ENCODE measurements at regions not wholly inside any gene's neighbourhood (a gene's known extent, or its start where the extent isn't known, plus 50 kb on each side); places are given as distances from the start of the nearest gene placed in this dataset.

GRCh38 chr11:128172046-128172878 is 415.1 kb downstream of the ETS1 start:
- TF ChIP-seq ZNF274 (IDR thresholded peaks at IDR 0.05; ENCODE audit: low read depth, low read length) = no peak
- no peak for TF ChIP-seq YY1 (IDR thresholded peaks at IDR 0.05; ENCODE audit: insufficient read depth, insufficient read length)
